K562 (cell line): ENCODE measurements at regions not wholly inside any gene's neighbourhood (a gene's known extent, or its start where the extent isn't known, plus 50 kb on each side); places are given as distances from the start of the nearest gene placed in this dataset.

Source experiments
- CHD7 ChIP-seq: fragments of 200-600 bp; sonication (generic); IDR thresholded peaks from one replicate; pipeline ENCODE4 v1.6.1; 2012; ENCODE audit warnings: mild to moderate bottlenecking, low read depth, low read length, inconsistent platforms
- CTBP1 ChIP-seq: fragments of 450-650 bp; IDR thresholded peaks from 2 replicates; pipeline ENCODE4 v1.6.1; 2016; ENCODE audit warnings: borderline replicate concordance
- EZH2 ChIP-seq: IDR thresholded peaks from 2 replicates; pipeline ENCODE4 v1.6.1; 2012; ENCODE audit warnings: low read depth, mild to moderate bottlenecking, inconsistent platforms, low read length, borderline replicate concordance
- HNRNPK ChIP-seq: fragments of 200-400 bp; formaldehyde crosslinking; IDR thresholded peaks from one replicate; pipeline ENCODE4 v1.6.1; 2018; ENCODE audit warnings: mild to moderate bottlenecking, low read depth, low read length; ENCODE audit not compliant: poor library complexity, severe bottlenecking
- RBBP5 ChIP-seq: fragments of 200-600 bp; sonication (generic); IDR thresholded peaks from 2 replicates; pipeline ENCODE4 v1.6.1; 2012; ENCODE audit warnings: borderline replicate concordance, mild to moderate bottlenecking, low read length, control low read depth, inconsistent platforms; ENCODE audit not compliant: insufficient read depth, poor library complexity, severe bottlenecking
- TARDBP ChIP-seq: fragments of 450-650 bp; IDR thresholded peaks from 2 replicates; pipeline ENCODE4 v1.6.1; 2016
- TEAD2 ChIP-seq: fragments of 450-650 bp; IDR thresholded peaks from 2 replicates; pipeline ENCODE4 v1.6.1; 2016; ENCODE audit warnings: missing genetic modification characterization, control low read depth, missing compliant biosample characterization
- ZNF133 ChIP-seq: fragments of 250-450 bp; sonication (Bioruptor Pico); IDR thresholded peaks from 2 replicates; pipeline ENCODE4 v1.4.0; 2020; ENCODE audit warnings: mild to moderate bottlenecking
- ZNF551 ChIP-seq: fragments of 250-450 bp; sonication (Bioruptor Pico); IDR thresholded peaks from 2 replicates; pipeline ENCODE4 v1.5.0; 2021; ENCODE audit warnings: mild to moderate bottlenecking, moderate library complexity

DNA sequence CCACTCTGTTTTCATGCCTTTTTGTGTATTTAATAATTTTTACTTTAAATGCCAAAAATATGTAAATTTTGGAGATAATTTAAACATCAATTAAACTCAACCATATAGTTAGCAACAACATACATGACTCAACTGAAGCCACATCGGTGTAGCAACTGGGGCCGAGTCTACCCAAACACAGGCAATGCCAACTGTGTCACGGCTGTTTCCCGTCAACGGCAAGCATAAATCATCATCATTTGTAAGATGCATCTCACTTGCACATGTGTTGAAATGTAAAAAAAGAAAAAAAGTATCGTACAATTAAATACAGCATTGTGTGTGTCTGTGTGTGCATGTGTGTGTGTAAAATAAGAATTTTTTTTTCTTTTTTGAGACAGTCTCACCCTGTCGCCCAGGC, 160.1 kb upstream of the TAS2R1 start (continued):
- no peak for TF ChIP-seq CHD7
- TF ChIP-seq HNRNPK = no peak
- no peak for TF ChIP-seq CTBP1
- TF ChIP-seq ZNF133 (CRISPR knock-in tag) = no peak
- no peak for TF ChIP-seq TEAD2 (tag)
- no peak for TF ChIP-seq EZH2
- no peak for TF ChIP-seq ZNF551 (CRISPR knock-in tag)
- TF ChIP-seq TARDBP = no peak
- no peak for TF ChIP-seq RBBP5
